ENCODE measurements at regions not wholly inside any gene's neighbourhood (a gene's known extent, or its start where the extent isn't known, plus 50 kb on each side); places are given as distances from the start of the nearest gene placed in this dataset.

GRCh38 chr16:66052745-66053144, 313.7 kb upstream of the CDH5 start:
- Histone ChIP-seq H3K4me3 (ENCODE audit: insufficient read depth, low read depth, low read length) (no peak overlapping the region), H3K9me3 (ENCODE audit: insufficient read depth, low read depth, low read length) (no peaks in the 10 kb centered on the region), H4K20me1 (ENCODE audit: insufficient read depth, low read length) (no peaks in the 10 kb centered on the region), H3K36me3 (ENCODE audit: insufficient read depth, low read length) (no peaks in the 10 kb centered on the region), H3K27me3 (ENCODE audit: insufficient read depth, low read length) (no peaks in the 10 kb centered on the region), H2AFZ (ENCODE audit: low read depth, low read length) (no peak overlapping the region), H3K9ac (ENCODE audit: low read length) (no peak overlapping the region), H3K4me2 (ENCODE audit: low read length) (no peak overlapping the region), H3K79me2 (ENCODE audit: insufficient read depth, low read length) (no peaks in the 10 kb centered on the region), H3K4me1 (ENCODE audit: insufficient read depth, low read length) (no peaks in the 10 kb centered on the region), H3K27ac (ENCODE audit: low read depth, low read length) (no peak overlapping the region)
- no peak for DNase-seq (ENCODE audit: low read depth)
- no peak for TF ChIP-seq CTCF (IDR thresholded peaks at IDR 0.05; ENCODE audit: insufficient read depth, low read depth, low read length)
- TF ChIP-seq EZH2 (IDR thresholded peaks at IDR 0.05; ENCODE audit: insufficient read depth, low read length) = no peak
- no peak for FAIRE-seq
- peaks cover 31% of the 10 kb centered on the region for H3K27me3 Mint-ChIP-seq (ENCODE audit: low read depth, unreplicated experiment)
- no peak overlapping the region for H3K4me3 Mint-ChIP-seq (ENCODE audit: unreplicated experiment)
- no peaks in the 10 kb centered on the region for H3K9me3 Mint-ChIP-seq (ENCODE audit: unreplicated experiment)
- H3K27ac Mint-ChIP-seq (ENCODE audit: unreplicated experiment) = no peak overlapping the region
- no peaks in the 10 kb centered on the region for H3K36me3 Mint-ChIP-seq (ENCODE audit: low read depth, unreplicated experiment)
- H3K4me1 Mint-ChIP-seq (ENCODE audit: low read depth, unreplicated experiment) = no peaks in the 10 kb centered on the region

GRCh38 chr16:66050991-66051390, 315.5 kb upstream of the CDH5 start:
- H4K20me1 ChIP-seq (ENCODE audit: insufficient read depth, low read length) = no peaks in the 10 kb centered on the region
- H3K4me2 ChIP-seq (ENCODE audit: low read length) = no peak overlapping the region
- H3K36me3 ChIP-seq (ENCODE audit: insufficient read depth, low read length) = no peaks in the 10 kb centered on the region
- no peak for FAIRE-seq
- Mint-ChIP-seq H3K27me3 (ENCODE audit: low read depth, unreplicated experiment) (peaks cover 25% of the 10 kb centered on the region), H3K4me3 (ENCODE audit: unreplicated experiment) (no peak overlapping the region), H3K9me3 (ENCODE audit: unreplicated experiment) (no peaks in the 10 kb centered on the region), H3K4me1 (ENCODE audit: low read depth, unreplicated experiment) (no peaks in the 10 kb centered on the region), H3K27ac (ENCODE audit: unreplicated experiment) (no peak overlapping the region), H3K36me3 (ENCODE audit: low read depth, unreplicated experiment) (no peaks in the 10 kb centered on the region)
- no peak overlapping the region for H3K4me3 ChIP-seq (ENCODE audit: insufficient read depth, low read depth, low read length)
- no peak overlapping the region for H2AFZ ChIP-seq (ENCODE audit: low read depth, low read length)
- TF ChIP-seq CTCF (IDR thresholded peaks at IDR 0.05; ENCODE audit: insufficient read depth, low read depth, low read length) = no peak
- TF ChIP-seq EZH2 (IDR thresholded peaks at IDR 0.05; ENCODE audit: insufficient read depth, low read length) = no peak
- no peaks in the 10 kb centered on the region for H3K27me3 ChIP-seq (ENCODE audit: insufficient read depth, low read length)
- H3K4me1 ChIP-seq (ENCODE audit: insufficient read depth, low read length) = no peaks in the 10 kb centered on the region
- H3K79me2 ChIP-seq (ENCODE audit: insufficient read depth, low read length) = no peaks in the 10 kb centered on the region
- no peak for DNase-seq (ENCODE audit: low read depth)
- H3K9me3 ChIP-seq (ENCODE audit: insufficient read depth, low read depth, low read length) = no peaks in the 10 kb centered on the region
- H3K9ac ChIP-seq (ENCODE audit: low read length) = no peak overlapping the region
- no peak overlapping the region for H3K27ac ChIP-seq (ENCODE audit: low read depth, low read length)

- no peaks in the 10 kb centered on the region for H4K20me1 ChIP-seq (ENCODE audit: insufficient read depth, low read length)
- peaks cover 16% of the 10 kb centered on the region for H3K27me3 Mint-ChIP-seq (ENCODE audit: low read depth, unreplicated experiment)
- no peak overlapping the region for H3K27ac ChIP-seq (ENCODE audit: low read depth, low read length)
- H3K4me3 Mint-ChIP-seq (ENCODE audit: unreplicated experiment) = no peak overlapping the region
- H3K4me1 Mint-ChIP-seq (ENCODE audit: low read depth, unreplicated experiment) = no peaks in the 10 kb centered on the region
- no peak overlapping the region for H3K4me2 ChIP-seq (ENCODE audit: low read length)
- DNase-seq (ENCODE audit: low read depth) = no peak
- no peaks in the 10 kb centered on the region for H3K79me2 ChIP-seq (ENCODE audit: insufficient read depth, low read length)
- H2AFZ ChIP-seq (ENCODE audit: low read depth, low read length) = no peak overlapping the region
- H3K9me3 ChIP-seq (ENCODE audit: insufficient read depth, low read depth, low read length) = no peaks in the 10 kb centered on the region
- peaks cover 5% of the 10 kb centered on the region for H3K4me1 ChIP-seq (ENCODE audit: insufficient read depth, low read length)
- FAIRE-seq = no peak
- no peaks in the 10 kb centered on the region for H3K27me3 ChIP-seq (ENCODE audit: insufficient read depth, low read length)
- TF ChIP-seq CTCF (IDR thresholded peaks at IDR 0.05; ENCODE audit: insufficient read depth, low read depth, low read length) (no peak), EZH2 (IDR thresholded peaks at IDR 0.05; ENCODE audit: insufficient read depth, low read length) (no peak)
- H3K27ac Mint-ChIP-seq (ENCODE audit: unreplicated experiment) = no peak overlapping the region
- H3K9ac ChIP-seq (ENCODE audit: low read length) = no peak overlapping the region
- no peaks in the 10 kb centered on the region for H3K36me3 Mint-ChIP-seq (ENCODE audit: low read depth, unreplicated experiment)
- H3K36me3 ChIP-seq (ENCODE audit: insufficient read depth, low read length) = no peaks in the 10 kb centered on the region
- no peak overlapping the region for H3K4me3 ChIP-seq (ENCODE audit: insufficient read depth, low read depth, low read length)
- H3K9me3 Mint-ChIP-seq (ENCODE audit: unreplicated experiment) = peaks cover 1% of the 10 kb centered on the region
Measured at GRCh38 chr16:66049865-66050264, 316.6 kb upstream of the CDH5 start.
